NOMO-1 treated with DMSO at 0.1 percent for 48 hours (cell line): ENCODE measurements at regions not wholly inside any gene's neighbourhood (a gene's known extent, or its start where the extent isn't known, plus 50 kb on each side); places are given as distances from the start of the nearest gene placed in this dataset.

Experiments
- DNase-seq: peaks from one replicate; lab custom pipeline; 2025; ENCODE audit not compliant: unreplicated experiment; lab: John Stamatoyannopoulos, UW

DNA sequence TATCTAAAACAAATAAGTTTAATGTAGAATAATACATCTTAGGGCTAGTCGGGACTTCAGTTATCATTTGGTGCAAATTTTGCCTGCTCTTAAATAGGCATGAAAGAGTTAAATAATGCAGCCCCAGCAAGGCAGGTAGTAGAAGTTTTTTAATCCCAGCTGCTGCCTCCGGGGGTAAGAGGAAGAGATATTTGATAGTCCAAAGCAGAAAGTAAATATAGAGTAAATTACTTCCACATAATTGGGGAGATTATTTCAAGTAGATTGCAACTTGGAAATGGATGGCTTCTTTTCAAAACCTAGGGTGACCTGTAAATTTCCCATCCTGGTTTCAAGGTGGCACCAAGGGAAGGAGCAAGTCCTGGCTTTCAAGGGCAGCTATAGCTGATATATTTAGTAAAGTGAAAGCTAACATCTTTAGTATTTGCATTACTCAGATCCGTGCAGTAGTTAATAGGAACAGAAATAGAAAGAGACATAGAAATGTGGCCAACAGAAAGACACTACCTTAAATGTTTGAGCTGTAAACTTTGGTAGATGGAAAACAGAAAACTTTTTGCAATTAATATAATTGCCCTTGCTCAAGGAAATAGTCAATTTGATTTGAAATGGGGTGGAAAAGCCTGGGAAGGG is 109.1 kb downstream of the LMO4 start:
- peak; percentile 8 for DNase-seq

DNA sequence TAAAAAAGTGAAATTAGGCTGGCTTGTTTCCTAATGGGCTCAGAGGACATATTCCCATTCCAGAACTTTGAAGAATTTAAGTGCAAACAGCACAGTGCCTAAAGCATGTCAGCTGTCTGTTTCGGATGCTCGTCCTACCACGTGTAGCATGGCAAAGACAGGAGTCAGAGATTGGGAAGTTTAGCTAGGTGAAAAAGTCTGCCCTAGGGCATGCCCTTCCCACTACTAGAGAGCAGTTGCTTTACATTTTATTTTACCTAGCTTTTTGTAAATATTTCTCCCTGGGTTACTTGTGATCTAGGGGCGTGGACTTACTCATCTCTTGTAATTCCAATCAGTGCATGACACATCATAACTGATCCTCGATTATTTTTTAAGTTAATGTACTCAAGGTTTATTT is 111.1 kb downstream of the LMO4 start:
- DNase-seq: no peak

GRCh38 chr1:87449348-87449963 is 120.8 kb downstream of the LMO4 start:
- no peak for DNase-seq

- no peak for DNase-seq
Measured at GRCh38 chr1:87450136-87450535, 121.5 kb downstream of the LMO4 start.

DNA sequence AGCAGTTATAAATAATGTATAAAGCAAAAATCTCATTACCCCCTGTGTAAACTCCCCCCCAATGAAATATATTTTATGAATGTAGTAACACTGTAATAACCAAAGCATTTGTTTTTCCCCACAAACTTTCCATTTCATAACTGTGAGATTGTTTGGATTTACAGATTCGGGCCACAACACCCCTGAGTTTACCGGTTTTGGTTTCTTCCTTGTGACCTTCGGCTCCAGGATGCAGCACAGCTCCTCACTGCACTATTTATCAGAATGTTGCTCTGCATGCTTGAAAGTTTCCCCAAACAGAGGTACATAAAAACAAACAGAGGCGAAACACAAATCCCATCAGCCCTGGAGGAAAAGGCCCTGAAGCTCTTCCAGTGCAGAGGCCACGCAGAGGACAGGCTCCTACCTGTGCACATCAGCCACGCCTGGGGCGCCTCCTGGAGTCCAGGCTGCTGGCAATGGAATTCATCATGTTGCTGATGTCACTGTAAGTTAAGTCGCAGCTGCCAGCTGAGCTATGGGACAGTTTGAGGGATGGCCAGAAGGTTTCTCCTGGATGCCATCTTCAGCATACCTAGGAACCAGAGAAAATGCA is 122.0 kb downstream of the LMO4 start:
- DNase-seq: no peak

DNA sequence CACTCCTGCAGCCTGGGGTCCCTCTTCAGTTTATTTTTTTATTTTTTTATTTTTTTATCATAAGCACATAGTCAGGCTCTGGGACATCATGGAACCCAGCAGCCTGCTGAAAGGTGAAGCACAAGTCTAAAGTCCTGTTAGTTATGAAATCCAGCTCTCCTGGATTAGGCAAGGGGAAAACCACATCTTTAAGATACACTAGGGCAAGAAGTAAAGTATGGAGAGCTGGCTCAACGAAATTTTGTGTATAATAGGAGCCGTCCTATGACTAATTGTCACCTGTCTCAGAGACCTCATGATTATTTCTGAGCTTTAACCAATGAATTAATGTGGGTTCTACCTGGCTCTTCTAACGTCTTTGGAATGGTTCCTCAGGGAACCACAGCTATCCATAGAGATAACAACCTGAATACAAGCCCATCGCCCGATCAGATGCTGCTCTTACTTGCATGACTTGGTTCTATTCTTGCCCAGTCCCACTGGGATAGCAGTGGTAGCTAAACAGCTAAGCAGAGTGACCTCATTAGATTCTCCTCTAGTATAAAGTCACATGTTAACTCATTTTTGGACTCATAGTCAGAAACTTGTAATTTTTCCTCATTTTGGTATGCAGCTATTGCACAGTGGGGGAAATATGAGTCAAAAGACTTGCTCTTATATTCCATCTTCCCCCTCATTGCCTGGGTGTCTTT is 122.7 kb downstream of the LMO4 start:
- DNase-seq: no peak

DNA sequence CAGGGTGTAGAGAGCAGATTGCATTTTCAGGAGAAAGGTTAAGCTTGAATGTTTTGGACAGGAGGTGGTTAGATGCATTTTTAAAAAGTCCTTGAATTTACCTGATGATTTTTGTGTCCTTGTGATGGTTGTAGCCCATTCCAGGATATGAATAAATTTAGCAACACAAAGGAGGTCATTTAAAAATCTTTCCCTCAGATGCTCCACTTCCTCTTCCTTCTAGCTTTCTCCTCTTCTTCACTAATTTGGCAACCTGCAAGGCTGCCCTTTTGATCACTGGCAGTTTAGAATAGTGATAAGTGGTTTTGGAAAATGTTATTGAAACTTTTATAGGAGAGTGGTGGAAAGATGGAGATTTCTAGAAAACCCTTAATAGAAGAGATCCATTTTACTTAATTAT is 124.0 kb downstream of the LMO4 start:
- peak; percentile 3 for DNase-seq

GRCh38 chr1:87457408-87457807 is 128.7 kb downstream of the LMO4 start:
- no peak for DNase-seq

DNA sequence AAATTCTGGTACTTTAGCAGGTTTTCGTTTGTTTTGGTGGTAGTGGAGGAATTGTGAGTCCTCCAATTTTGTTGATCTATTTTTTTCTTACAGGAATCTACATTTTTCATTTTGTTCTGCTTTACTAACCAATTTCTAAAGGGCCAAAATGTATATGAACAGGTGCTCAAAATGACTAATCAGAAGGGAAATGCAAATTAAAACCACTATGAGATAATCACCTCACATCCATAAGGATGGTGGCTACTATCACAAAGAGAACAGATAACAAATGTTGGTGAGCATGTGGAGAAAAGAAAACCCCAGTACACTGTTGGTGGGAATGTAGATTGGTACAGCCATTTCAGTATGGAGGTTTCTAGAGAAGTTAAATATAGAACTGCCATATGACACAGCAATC is 134.2 kb downstream of the LMO4 start:
- DNase-seq: no peak

GRCh38 chr1:87464022-87464490 is 135.4 kb downstream of the LMO4 start:
- DNase-seq: no peak

- DNase-seq: no peak
Measured at GRCh38 chr1:87466621-87467020, 137.9 kb downstream of the LMO4 start.

- DNase-seq: no peak
Measured at GRCh38 chr1:87472716-87473115, 144.0 kb downstream of the LMO4 start.

DNA sequence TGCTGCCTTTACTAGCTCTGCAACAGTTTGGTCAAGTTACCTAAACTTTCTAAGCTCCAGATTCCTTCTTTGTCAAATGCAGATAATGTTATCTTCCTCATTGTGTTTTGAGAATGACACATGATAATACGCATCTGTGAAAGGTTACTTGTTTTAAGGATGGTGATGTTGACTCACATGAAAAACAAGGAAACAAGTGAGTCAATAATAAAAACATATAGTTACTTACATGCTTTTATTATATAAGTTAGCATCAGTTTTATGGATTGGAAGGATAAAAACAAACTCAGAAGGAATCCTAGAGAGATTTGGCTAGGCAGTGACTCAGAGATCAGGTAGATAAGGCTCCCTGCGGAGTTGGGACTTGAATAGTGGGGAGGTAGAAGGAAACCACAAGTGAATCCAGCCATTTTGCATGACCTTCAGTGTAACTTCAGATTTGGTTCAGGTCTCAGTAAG is 144.6 kb downstream of the LMO4 start:
- DNase-seq: no peak

DNA sequence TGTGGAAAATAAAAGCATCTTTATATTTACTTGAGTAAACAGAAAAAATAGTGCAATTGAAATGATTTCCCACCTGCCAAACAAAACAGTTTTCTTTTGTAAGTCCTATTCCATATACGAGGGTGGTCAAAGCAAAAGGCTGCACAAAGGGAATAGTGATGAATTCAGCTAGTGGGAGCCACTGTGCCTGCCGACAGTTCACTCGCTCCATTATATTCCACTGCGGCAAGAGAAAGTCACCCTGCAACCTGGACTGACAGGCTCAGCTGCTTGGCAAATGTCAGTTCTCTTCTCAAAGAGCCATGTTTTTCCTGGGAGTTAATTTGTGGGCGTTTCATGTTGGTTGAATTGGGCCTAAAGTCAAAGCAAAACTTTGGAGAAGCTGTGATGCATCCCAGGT is 145.4 kb downstream of the LMO4 start:
- no peak for DNase-seq

GRCh38 chr1:87478231-87478630 is 149.6 kb downstream of the LMO4 start:
- no peak for DNase-seq

GRCh38 chr1:87495147-87495546 is 166.5 kb downstream of the LMO4 start:
- no peak for DNase-seq

GRCh38 chr1:87495870-87496269 is 167.2 kb downstream of the LMO4 start:
- no peak for DNase-seq

- no peak for DNase-seq
Measured at GRCh38 chr1:87497380-87498203, 168.9 kb downstream of the LMO4 start.

DNA sequence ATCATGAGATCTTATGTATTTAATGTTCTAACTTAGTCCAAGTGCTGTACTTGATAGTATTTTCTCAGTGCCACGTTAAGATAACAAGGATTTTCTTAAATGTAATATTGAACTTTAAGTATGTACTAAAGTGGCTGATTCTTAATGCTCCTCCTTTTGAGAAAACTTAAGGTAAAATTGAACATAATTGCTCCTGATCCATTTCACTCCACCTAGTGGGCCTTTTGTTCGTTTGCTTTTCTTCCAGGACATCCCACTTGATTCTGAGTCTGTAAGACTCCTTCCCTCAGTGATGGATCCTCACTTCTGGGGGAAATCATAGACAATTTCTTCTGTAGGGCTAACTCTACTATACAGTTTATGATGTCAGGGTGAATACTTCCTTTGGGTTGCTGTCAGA is 173.1 kb downstream of the LMO4 start:
- no peak for DNase-seq

GRCh38 chr1:87505391-87505983 is 176.8 kb downstream of the LMO4 start:
- DNase-seq: peak; percentile 34

DNA sequence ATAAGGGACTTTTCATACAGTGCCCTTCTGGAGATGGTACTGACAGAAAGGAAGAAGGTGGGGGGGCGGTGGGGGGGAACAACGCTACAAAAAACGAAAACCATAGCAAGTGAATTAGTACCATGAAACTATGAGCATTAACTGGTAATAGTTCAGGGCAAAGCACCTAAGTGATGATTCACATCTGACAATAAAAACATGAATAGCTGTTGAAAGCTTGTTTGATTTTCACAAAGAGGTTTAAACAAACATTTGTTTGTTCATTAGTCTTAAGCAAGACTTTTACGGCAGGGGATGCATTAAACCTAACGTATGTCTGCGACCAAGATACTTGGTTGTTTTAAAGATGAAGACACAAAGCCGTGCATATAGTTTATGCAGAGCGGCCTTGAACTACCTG is 177.5 kb downstream of the LMO4 start:
- DNase-seq: no peak
